Muscle layer of duodenum (tissue), 2 donors: ENCODE measurements at regions not wholly inside any gene's neighbourhood (a gene's known extent, or its start where the extent isn't known, plus 50 kb on each side); places are given as distances from the start of the nearest gene placed in this dataset.
"Not testable (repeated sequence)": the region's sequence is repeated elsewhere in the genome, so short reads cannot be mapped to it uniquely, and the experiment has no call there.

Source experiments
- H3K27ac ChIP-seq: one replicate; pipeline ENCODE4 v1.7.0; 2013; ENCODE audit warnings: mild to moderate bottlenecking, low read length
- H3K27me3 ChIP-seq: one replicate; pipeline ENCODE4 v1.7.0; 2013; ENCODE audit warnings: low read depth, mild to moderate bottlenecking, control low read depth, low read length
- H3K36me3 ChIP-seq, 2 donors: one replicate each; pipeline ENCODE4 v1.7.0; 2013; ENCODE audit warnings: low read length in 2 of 2, control low read depth in 1 of 2, mild to moderate bottlenecking in 1 of 2; ENCODE audit not compliant: insufficient read depth in 2 of 2, control insufficient read depth in 1 of 2
- H3K4me1 ChIP-seq, 2 donors: one replicate each; pipeline ENCODE4 v1.7.0; 2013; ENCODE audit warnings: low read length in 2 of 2, mild to moderate bottlenecking in 2 of 2, control low read depth in 1 of 2, moderate library complexity in 1 of 2; ENCODE audit not compliant: insufficient read depth in 2 of 2, control insufficient read depth in 1 of 2
- H3K4me3 ChIP-seq, 2 donors: one replicate each; pipeline ENCODE4 v1.7.0; 2013; ENCODE audit warnings: low read length in 2 of 2, low read depth in 1 of 2, mild to moderate bottlenecking in 1 of 2
- H3K9me3 ChIP-seq, 2 donors: one replicate each; pipeline ENCODE4 v1.7.0; 2013; ENCODE audit warnings: low read length in 2 of 2, control low read depth in 1 of 2, mild to moderate bottlenecking in 1 of 2; ENCODE audit not compliant: control insufficient read depth in 1 of 2
- donor health status: healthy.

DNA sequence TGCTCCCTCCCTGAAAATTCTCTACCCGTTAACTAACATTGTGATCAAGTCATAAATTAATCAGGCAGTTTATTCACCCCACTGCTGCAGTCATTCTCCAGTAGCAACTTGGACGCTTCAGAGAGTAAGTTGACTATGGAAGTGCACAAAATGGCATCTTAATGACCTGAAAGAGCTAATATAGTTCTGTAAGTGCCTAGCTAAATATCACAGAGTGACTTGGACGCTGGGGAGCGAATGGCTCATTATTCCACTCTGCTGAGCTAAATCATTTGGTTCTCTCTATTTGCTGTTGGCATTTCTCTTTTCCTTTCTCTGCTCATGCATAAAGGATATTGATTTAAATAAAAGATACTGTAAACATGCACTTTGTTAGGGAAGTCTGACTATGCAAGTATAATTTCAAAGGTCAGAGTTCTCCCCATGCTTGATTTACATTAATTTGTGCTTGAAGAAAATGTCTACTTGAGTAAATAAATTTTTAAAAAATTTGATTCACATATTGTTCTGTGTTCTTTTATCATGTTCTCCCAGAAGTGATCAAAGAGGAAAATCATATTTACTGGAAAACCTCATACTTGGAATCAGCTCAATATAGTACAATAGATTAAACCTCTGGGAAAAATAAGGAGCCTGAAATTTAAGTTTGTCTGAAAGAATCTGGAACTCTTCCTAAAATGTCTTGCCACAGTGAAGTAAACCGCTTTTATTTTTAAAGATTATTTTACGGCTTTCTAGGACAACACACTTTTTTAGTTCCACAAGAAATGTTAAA lies 169.5 kb upstream of the HAPLN1 start:
- no peak overlapping the region for H3K4me3 ChIP-seq
- no peaks in the 10 kb centered on the region for H3K36me3 ChIP-seq
- H3K27ac ChIP-seq, result no peak overlapping the region
- no peaks in the 10 kb centered on the region for H3K27me3 ChIP-seq
- no peaks in the 10 kb centered on the region for H3K9me3 ChIP-seq
- no peaks in the 10 kb centered on the region for H3K4me1 ChIP-seq

DNA sequence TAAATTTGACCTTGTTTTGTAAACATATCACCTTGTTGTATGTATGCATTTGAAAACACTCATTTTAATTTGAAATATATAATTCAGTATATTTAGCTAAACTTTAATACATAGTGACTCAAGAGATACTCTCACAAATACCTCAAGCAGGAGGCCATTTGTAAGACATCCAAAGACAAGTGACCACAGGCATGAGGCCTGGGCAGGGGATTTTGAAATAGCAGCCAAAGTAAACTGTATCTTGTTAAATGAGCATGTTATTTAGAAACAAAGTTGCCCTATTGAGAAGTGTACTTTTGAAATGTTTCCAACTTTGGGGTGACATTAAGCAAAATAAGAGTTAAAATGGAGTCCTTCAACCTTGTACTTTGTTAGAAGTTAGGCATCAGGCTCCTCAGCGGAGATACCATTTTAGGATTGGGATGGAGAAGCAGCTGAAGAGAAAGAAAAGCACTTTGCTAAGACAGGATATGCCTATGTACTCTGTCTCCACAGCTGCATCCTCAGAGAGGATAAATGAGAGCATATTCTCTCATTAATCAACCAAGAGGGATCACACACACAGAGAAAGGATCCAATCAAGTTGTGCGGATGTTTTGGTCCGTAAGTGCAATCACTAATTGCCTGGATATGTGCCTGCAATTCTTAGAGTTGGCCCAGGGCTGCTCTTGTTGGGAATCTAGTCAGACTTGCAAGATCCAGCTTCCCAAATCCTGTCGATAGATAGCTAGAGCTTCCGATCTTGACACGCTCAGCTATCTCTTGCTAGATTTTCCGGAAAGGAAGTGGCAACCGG lies 157.5 kb upstream of the HAPLN1 start:
- Histone ChIP-seq H3K36me3 (no peaks in the 10 kb centered on the region), H3K4me3 (no peak overlapping the region), H3K27ac (no peak overlapping the region), H3K9me3 (no peaks in the 10 kb centered on the region), H3K4me1 (no peaks in the 10 kb centered on the region), H3K27me3 (no peaks in the 10 kb centered on the region)

DNA sequence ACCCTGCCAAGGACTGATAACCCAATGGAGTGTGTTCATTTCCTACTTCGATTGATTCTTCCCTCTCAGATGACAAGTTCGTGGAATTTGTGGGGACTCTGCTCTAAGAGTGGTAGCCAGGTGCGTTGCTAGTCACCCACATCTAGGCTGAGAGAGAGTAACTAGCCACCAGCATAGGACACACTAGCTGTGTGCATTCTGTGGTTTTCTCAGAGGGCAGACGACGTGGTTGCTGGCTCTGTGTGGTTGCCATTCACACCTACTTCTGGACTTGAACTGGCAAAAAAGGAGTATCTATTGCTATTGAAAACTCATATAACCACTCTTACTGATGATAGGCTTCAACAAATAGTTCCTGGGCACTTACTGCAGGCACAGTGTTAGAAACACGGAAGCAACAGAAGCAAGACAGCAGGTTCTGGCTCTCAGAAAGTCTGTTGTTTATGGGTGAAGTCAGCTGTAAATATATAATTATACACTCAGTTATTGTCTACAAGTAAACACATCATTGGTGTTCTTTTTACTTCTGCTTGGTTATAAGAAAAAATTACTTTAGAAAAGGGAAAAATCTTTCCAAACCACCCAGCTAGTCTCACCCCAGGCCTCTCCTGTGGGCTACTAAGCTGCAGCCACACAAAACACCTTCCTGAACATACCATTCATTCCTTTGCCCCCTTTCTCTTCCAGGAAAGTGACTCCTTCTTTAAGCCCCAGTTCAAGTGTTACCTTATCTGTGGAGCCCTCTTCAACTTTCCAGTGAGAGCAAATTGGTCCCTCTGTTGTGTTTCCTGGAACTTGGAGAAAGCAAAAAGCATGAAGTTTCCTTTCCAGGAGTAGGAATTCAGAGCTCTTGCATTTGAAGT lies 151.1 kb upstream of the HAPLN1 start:
- no peaks in the 10 kb centered on the region for H3K4me1 ChIP-seq
- H3K27ac ChIP-seq, result no peak overlapping the region
- H3K27me3 ChIP-seq, result no peaks in the 10 kb centered on the region
- no peak overlapping the region for H3K4me3 ChIP-seq
- H3K36me3 ChIP-seq, result no peaks in the 10 kb centered on the region
- H3K9me3 ChIP-seq, result no peaks in the 10 kb centered on the region

DNA sequence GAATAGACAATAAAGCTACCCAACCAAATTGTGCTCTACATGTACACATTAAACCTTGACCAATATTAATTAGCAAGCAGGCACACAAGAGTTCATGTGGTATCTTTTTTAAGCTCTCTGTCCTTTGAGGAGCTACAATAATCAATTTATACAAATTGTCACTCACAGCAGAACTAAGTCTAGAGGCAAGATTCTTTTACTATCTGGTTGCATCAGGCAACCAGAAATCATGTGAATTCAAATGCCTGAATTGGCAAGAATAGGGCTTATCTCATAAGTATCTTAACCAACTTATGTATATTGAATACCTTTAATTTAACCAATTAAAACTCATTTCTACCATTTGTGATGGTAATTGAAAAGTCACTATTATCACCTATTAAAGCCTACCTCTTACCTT lies 145.5 kb upstream of the HAPLN1 start:
- Histone ChIP-seq H3K36me3 (no peaks in the 10 kb centered on the region), H3K4me3 (no peak overlapping the region), H3K4me1 (no peaks in the 10 kb centered on the region), H3K9me3 (no peaks in the 10 kb centered on the region), H3K27ac (no peak overlapping the region), H3K27me3 (no peaks in the 10 kb centered on the region)

DNA sequence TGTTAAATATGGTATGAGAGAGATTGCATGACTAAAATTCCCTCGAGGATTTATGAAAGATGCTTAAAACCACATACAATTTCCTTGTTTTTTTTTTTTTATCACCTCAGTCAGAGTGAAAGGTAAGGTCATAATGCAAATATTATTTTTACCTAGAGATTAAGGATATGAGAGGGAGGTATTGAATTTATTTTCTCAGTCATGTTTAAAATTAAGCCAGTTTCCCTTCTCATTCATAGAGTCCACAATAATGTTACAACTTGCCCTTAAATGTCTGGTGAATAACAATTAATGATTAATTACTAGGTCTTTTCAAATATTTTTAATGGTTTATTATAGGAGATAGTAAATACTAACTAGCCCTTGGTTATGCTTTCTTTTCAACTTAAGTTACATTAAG lies 144.9 kb upstream of the HAPLN1 start:
- no peaks in the 10 kb centered on the region for H3K36me3 ChIP-seq
- no peaks in the 10 kb centered on the region for H3K9me3 ChIP-seq
- no peak overlapping the region for H3K4me3 ChIP-seq
- H3K4me1 ChIP-seq, result no peaks in the 10 kb centered on the region
- H3K27me3 ChIP-seq, result no peaks in the 10 kb centered on the region
- no peak overlapping the region for H3K27ac ChIP-seq

DNA sequence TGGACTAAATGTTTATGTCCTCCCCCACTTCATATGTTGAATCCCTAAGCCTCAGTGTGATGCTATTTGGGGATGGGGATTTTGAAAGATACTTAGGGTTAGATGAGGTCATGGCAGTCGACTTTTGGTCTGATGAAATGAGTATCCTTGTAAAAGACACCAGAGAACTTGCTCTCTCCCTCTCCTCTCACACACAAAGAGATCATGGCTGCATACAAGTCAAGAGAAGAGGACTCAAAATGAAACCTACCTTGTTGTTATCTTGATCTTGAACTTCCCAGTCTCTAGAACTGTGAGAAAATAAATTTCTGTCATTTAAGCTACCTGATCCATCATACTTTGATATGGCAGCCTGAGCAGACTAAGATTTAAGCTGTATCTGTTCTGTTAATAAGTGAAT lies 144.0 kb upstream of the HAPLN1 start:
- Histone ChIP-seq H3K36me3 (no peaks in the 10 kb centered on the region), H3K27ac (no peak overlapping the region), H3K9me3 (no peaks in the 10 kb centered on the region), H3K4me1 (no peaks in the 10 kb centered on the region), H3K27me3 (no peaks in the 10 kb centered on the region), H3K4me3 (no peak overlapping the region)

DNA sequence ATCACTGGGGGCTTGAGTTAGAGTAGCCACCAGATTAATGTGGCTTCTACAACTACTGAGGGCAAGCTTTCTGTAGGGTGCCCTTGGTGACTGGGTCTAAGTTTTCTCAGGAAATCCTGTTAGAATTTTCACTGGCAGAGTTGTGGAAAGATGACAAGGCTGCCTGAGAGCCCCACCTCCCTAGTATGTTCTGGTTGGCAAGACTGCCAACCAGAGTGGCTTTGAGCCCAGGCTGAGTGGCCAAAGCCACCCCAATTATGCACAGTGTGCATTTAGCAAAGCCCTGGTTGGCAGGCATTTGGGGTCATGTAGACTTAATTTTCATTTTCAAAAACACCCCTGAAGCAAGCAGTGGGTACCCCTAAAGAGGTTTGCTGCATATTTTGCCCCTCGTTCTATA lies 136.7 kb upstream of the HAPLN1 start:
- Histone ChIP-seq H3K9me3 (no peaks in the 10 kb centered on the region), H3K27ac (no peak overlapping the region), H3K36me3 (no peaks in the 10 kb centered on the region)

DNA sequence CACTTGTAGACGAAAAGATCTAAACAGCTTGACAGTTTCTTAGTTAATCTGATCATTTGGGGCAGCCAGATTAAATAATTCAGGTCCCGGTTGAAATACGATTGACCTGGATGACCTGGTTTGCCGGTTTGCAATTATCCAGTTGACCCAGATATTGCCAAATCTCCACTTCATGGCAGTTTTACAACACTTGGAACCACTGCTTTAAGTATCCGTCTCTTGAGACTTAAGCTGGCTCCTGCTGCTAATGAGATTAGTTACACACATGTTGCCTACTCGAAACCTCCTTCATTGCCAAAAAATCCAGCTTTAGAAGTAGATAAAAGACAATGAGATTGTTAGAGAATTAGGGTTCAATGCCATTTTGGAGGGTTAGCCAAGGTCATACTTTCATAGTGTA lies 136.2 kb upstream of the HAPLN1 start:
- H3K4me3 ChIP-seq, result no peak overlapping the region
- no peak overlapping the region for H3K27ac ChIP-seq
- no peaks in the 10 kb centered on the region for H3K36me3 ChIP-seq
- no peaks in the 10 kb centered on the region for H3K4me1 ChIP-seq
- no peaks in the 10 kb centered on the region for H3K27me3 ChIP-seq
- H3K9me3 ChIP-seq, result no peaks in the 10 kb centered on the region

More for the DNA sequence above, 136.7 kb upstream of the HAPLN1 start:
- Histone ChIP-seq H3K4me1 (no peaks in the 10 kb centered on the region), H3K27me3 (no peaks in the 10 kb centered on the region), H3K4me3 (no peak overlapping the region)

DNA sequence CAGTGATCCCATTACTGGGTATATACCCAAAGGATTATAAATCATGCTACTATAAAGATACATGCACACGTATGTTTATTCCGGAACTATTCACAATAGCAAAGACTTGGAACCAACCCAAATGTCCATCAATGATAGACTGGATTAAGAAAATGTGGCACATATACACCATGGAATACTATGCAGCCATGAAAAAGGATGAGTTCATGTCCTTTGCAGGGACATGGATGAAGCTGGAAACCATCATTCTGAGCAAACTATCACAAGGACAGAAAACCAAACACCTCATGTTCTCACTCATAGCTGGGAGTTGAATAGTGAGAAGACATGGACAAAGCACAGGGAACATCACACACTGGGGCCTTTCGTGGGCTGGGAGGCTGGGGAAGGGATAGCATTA lies 129.8 kb upstream of the HAPLN1 start:
- not testable (repeated sequence) for H3K4me1 ChIP-seq, H3K27ac ChIP-seq, H3K27me3 ChIP-seq, H3K9me3 ChIP-seq, H3K4me3 ChIP-seq, H3K36me3 ChIP-seq

DNA sequence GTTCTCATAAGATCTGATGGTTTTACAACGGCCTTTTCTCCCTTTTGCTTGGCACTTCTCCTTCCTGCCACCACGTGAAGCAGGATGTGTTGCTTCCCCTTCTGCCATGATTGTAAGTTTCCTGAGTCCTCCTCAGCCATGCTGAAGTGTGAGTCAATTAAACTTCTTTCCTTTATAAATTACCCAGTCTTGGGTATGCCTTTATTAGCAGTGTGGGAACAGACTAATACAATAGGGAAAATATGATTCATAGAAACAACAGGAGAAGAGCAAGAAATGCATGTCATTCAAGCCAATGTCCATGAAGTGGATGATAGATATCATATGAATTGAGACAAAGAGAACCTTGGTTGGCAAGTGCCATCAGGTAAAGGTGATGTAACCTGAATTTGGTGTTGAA lies 128.3 kb upstream of the HAPLN1 start:
- Histone ChIP-seq H3K9me3 (no peaks in the 10 kb centered on the region), H3K4me1 (no peaks in the 10 kb centered on the region), H3K4me3 (no peak overlapping the region), H3K36me3 (no peaks in the 10 kb centered on the region), H3K27me3 (no peaks in the 10 kb centered on the region), H3K27ac (no peak overlapping the region)

DNA sequence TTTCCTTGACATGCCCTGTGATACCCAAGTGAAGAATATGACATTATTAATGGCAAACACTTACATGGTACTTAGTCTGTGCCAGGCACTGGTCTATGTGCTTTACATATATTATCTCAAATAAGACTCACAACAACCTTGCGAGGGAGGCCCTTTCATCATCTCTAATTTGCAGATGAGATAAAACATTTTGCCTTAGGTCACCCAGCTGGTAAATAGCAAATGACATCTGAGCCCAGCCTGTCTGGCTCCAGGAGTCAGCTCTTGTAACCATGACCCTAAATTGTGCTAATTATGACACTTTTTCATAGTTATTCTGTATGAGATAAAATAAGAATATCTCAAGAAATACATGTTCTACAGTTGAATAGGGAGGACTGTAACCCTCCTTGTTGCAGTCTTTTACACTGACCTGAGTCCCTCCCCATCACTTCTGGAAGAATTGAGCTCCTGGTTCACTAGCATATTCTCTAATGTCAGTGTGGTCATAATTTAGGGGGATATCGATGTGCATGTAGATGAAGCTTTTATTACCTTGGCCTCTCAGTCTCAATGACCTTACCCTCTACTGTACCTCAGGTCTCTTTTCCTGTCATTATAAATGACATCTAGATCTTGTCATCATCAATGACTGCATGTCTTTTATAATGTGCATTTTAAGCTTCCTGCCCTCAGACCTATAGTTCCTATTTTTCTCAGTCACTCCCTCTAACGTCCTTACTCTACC lies 126.1 kb upstream of the HAPLN1 start:
- Histone ChIP-seq H3K9me3 (no peaks in the 10 kb centered on the region), H3K27ac (no peak overlapping the region), H3K4me1 (no peaks in the 10 kb centered on the region), H3K4me3 (no peak overlapping the region), H3K27me3 (no peaks in the 10 kb centered on the region), H3K36me3 (no peaks in the 10 kb centered on the region)
